K562 (cell line): ENCODE measurements at regions not wholly inside any gene's neighbourhood (a gene's known extent, or its start where the extent isn't known, plus 50 kb on each side); places are given as distances from the start of the nearest gene placed in this dataset.

ENCODE experiments used
- HNRNPH1 ChIP-seq: fragments of 200-400 bp; formaldehyde crosslinking; optimal IDR thresholded peaks from 2 replicates; pipeline ENCODE3; 2017; ENCODE audit warnings: low read depth, mild to moderate bottlenecking, low read length, moderate library complexity
- MIER1 ChIP-seq: fragments of 450-650 bp; IDR thresholded peaks from 2 replicates; pipeline ENCODE4 v1.6.1; 2016; ENCODE audit warnings: antibody characterized with exemption, mild to moderate bottlenecking, low read depth
- PHF20 ChIP-seq: fragments of 450-650 bp; IDR thresholded peaks from 2 replicates; pipeline ENCODE4 v1.6.1; 2018; ENCODE audit not compliant: partially characterized antibody
- PPARD ChIP-seq: fragments of 250-450 bp; sonication (Bioruptor Pico); IDR thresholded peaks from 2 replicates; pipeline ENCODE4 v1.8.0; 2022; ENCODE audit warnings: inconsistent platforms, mild to moderate bottlenecking, moderate library complexity
- SMAD4 ChIP-seq: fragments of 250-450 bp; sonication (Bioruptor Pico); conservative IDR thresholded peaks from 2 replicates; pipeline ENCODE4 v1.8.0; 2021; ENCODE audit warnings: inconsistent platforms, mild to moderate bottlenecking, moderate library complexity
- SP1 ChIP-seq: sonication (generic); formaldehyde crosslinking; IDR thresholded peaks from 2 replicates; pipeline ENCODE4 v1.8.1; 2022; ENCODE audit warnings: mild to moderate bottlenecking, missing genetic modification reagents
- TF ChIP-seq, protein P1 (sequence below): fragments of 450-650 bp; formaldehyde crosslinking; IDR thresholded peaks from 2 replicates; pipeline ENCODE4 v1.4.0; 2020; ENCODE audit warnings: mild to moderate bottlenecking, moderate library complexity
- TF ChIP-seq, protein P2 (sequence below): fragments of 450-650 bp; IDR thresholded peaks from 2 replicates; pipeline ENCODE4 v1.6.1; 2016; ENCODE audit warnings: antibody characterized with exemption
- TF ChIP-seq, protein P3 (sequence below): IDR thresholded peaks from 2 replicates; pipeline ENCODE4 v1.6.1; 2011; ENCODE audit not compliant: insufficient read length; ENCODE audit errors: extremely low read depth
- TF ChIP-seq, protein P4 (sequence below): sonication (generic); formaldehyde crosslinking; IDR thresholded peaks from 2 replicates; pipeline ENCODE4 v1.8.0; 2022; ENCODE audit warnings: missing genetic modification reagents, mild to moderate bottlenecking, moderate library complexity, borderline replicate concordance

DNA sequence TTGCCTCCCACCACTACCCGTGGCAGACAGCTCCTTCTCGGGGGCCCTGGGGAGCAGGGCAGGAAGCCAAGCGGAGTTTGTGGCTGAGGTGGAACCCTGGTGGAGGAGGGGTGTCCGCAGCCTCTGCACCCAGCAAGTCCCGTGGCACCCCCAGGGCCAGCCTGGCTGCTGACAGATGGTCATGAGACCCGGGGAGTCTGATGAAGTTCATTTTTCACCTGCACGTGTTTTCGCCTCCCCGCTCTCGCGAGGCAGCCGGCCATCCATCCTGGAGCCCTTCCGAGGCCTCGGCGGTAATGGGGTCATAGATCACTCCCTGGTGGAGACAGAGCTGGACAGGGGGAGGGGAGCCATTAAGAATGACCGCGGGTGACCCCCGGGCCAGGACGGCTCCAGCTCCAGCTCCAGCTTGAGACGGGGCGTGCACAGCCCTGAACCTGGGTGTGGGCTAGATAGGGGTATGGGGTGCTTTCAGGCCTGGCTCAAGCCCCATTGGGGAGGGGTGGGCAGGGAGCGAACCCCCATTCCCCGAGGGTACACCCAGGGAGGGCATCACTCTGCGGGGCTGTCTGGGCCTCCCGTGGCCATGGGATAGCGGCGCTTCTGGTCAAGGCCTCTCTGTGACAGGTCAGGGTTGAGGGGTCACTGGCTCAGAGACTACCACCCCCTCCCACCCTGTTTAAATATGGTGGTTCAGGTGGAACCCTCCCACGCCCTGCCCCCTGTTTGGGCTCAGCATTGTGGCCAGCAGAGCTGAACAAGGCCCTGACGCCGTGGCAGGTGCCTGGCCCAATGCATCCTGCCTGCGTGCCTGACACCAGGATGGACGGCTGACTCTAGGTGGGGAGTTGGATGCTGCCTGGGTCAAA lies 227.4 kb upstream of the GSE1 start (continued):
- TF ChIP-seq, protein P1, sequence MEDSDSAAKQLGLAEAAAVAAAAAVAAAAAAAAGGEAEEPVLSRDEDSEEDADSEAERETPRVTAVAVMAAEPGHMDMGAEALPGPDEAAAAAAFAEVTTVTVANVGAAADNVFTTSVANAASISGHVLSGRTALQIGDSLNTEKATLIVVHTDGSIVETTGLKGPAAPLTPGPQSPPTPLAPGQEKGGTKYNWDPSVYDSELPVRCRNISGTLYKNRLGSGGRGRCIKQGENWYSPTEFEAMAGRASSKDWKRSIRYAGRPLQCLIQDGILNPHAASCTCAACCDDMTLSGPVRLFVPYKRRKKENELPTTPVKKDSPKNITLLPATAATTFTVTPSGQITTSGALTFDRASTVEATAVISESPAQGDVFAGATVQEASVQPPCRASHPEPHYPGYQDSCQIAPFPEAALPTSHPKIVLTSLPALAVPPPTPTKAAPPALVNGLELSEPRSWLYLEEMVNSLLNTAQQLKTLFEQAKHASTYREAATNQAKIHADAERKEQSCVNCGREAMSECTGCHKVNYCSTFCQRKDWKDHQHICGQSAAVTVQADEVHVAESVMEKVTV (CRISPR knock-in tag): no peak
- TF ChIP-seq, protein P2, sequence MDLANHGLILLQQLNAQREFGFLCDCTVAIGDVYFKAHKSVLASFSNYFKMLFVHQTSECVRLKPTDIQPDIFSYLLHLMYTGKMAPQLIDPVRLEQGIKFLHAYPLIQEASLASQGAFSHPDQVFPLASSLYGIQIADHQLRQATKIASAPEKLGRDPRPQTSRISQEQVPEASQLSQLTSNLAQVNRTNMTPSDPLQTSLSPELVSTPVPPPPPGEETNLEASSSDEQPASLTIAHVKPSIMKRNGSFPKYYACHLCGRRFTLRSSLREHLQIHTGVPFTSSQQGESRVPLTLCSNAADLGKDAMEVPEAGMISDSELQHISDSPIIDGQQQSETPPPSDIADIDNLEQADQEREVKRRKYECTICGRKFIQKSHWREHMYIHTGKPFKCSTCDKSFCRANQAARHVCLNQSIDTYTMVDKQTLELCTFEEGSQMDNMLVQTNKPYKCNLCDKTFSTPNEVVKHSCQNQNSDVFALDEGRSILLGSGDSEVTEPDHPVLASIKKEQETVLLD: no peak
- TF ChIP-seq HNRNPH1: no peak
- TF ChIP-seq SMAD4 (CRISPR knock-in tag): 0 out of 2 replicates have a peak, but pooled peaks have one; percentile 44
- TF ChIP-seq, protein P3, sequence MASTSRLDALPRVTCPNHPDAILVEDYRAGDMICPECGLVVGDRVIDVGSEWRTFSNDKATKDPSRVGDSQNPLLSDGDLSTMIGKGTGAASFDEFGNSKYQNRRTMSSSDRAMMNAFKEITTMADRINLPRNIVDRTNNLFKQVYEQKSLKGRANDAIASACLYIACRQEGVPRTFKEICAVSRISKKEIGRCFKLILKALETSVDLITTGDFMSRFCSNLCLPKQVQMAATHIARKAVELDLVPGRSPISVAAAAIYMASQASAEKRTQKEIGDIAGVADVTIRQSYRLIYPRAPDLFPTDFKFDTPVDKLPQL: no peak
- no peak for TF ChIP-seq PPARD (CRISPR knock-in tag)
- TF ChIP-seq MIER1: no peak
- no peak for TF ChIP-seq SP1 (CRISPR knock-in tag)
- TF ChIP-seq PHF20: no peak
- TF ChIP-seq, protein P4, sequence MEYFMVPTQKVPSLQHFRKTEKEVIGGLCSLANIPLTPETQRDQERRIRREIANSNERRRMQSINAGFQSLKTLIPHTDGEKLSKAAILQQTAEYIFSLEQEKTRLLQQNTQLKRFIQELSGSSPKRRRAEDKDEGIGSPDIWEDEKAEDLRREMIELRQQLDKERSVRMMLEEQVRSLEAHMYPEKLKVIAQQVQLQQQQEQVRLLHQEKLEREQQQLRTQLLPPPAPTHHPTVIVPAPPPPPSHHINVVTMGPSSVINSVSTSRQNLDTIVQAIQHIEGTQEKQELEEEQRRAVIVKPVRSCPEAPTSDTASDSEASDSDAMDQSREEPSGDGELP (CRISPR knock-in tag): 0 out of 2 replicates have a peak, but pooled peaks have one; percentile 18
- TF ChIP-seq, all 486 proteins: peak for 23
